Spleen (tissue), 11 donors: ENCODE measurements at regions not wholly inside any gene's neighbourhood (a gene's known extent, or its start where the extent isn't known, plus 50 kb on each side); places are given as distances from the start of the nearest gene placed in this dataset.

Experiments
- DNase-seq: peaks from one replicate; pipeline ENCODE4 v3.0.0-alpha.2; 2020
- H3K27ac ChIP-seq, 8 donors: fragments of 200-600 bp; sonication (generic) in 7 of 8; 1 replicate in 4 of 8; 2 replicates in 4 of 8; pipeline versions ENCODE4 v1.5.0 to v1.8.0; 2016 to 2021; ENCODE audit warnings: inconsistent platforms in 4 of 8, mild to moderate bottlenecking in 4 of 8, moderate library complexity in 1 of 8
- H3K27me3 ChIP-seq, 7 donors: fragments of 200-600 bp; sonication (generic) in 6 of 7; replicated peaks in 1 of 7; 1 replicate in 4 of 7; 2 replicates in 3 of 7; pipeline versions ENCODE4 v1.5.0 to v1.8.0; 2016 to 2021; ENCODE audit warnings: inconsistent platforms in 3 of 7, mild to moderate bottlenecking in 1 of 7
- H3K36me3 ChIP-seq, 6 donors: fragments of 200-600 bp; sonication (generic) in 5 of 6; 1 replicate in 4 of 6; 2 replicates in 2 of 6; pipeline versions ENCODE4 v1.5.0 to v1.8.0; 2016 to 2021; ENCODE audit warnings: inconsistent platforms in 2 of 6
- H3K4me1 ChIP-seq, 6 donors: fragments of 200-600 bp; sonication (generic) in 5 of 6; 1 replicate in 3 of 6; 2 replicates in 3 of 6; pipeline versions ENCODE4 v1.5.0 to v1.8.0; 2016 to 2021; ENCODE audit warnings: inconsistent platforms in 3 of 6
- H3K4me3 ChIP-seq, 8 donors: fragments of 200-600 bp; sonication (generic) in 7 of 8; 1 replicate in 4 of 8; 2 replicates in 4 of 8; pipeline versions ENCODE4 v1.5.0 to v1.8.0; 2016 to 2021; ENCODE audit warnings: inconsistent platforms in 4 of 8, mild to moderate bottlenecking in 4 of 8, moderate library complexity in 2 of 8
- H3K9me3 ChIP-seq, 8 donors: fragments of 200-600 bp; sonication (generic) in 7 of 8; 1 replicate in 4 of 8; 2 replicates in 4 of 8; pipeline versions ENCODE4 v1.5.0 to v1.8.0; 2016 to 2021; ENCODE audit warnings: inconsistent platforms in 4 of 8
- POLR2A ChIP-seq, 3 donors: fragments of 450-650 bp; IDR thresholded peaks; one replicate each; pipeline ENCODE4 v1.5.1; 2017; ENCODE audit warnings: antibody characterized with exemption in 3 of 3, mild to moderate bottlenecking in 1 of 3
- POLR2AphosphoS5 ChIP-seq, 3 donors: sonication (generic); formaldehyde crosslinking; IDR thresholded peaks; one replicate each; pipeline ENCODE4 v1.5.1; 2017; ENCODE audit warnings: antibody characterized with exemption in 3 of 3
- WGBS, 5 donors: extraction: QIAGEN DNeasy Blood & Tissue Kit in 3 of 5; methylation state at CpG; one replicate each; pipeline versions ENCODE4 v1.1.5 to v1.1.7; 2013 to 2018; 5-methylcytosine and 5-hydroxymethylcytosine counted together
- intact Hi-C: fragments of 100-400 bp; cut with DNase I; formaldehyde crosslinking; loops from one replicate; pipeline ENCODE4 v1.15.0; 2023; ENCODE audit warnings: low total_unique reads
- TF ChIP-seq, protein P1 (sequence below), 11 experiments: fragments of 200-600 bp in 7 of 11; fragments of 450-650 bp in 4 of 11; sonication (generic) in 4 of 11; IDR thresholded peaks in 8 of 11; conservative IDR thresholded peaks in 3 of 11; 1 replicate in 7 of 11; 2 replicates in 4 of 11; pipeline versions ENCODE4 v1.4.0 to v1.8.0; 2016 to 2021; ENCODE audit warnings: antibody characterized with exemption in 11 of 11, inconsistent platforms in 4 of 11, mild to moderate bottlenecking in 1 of 11
- donor health status: healthy with polysubstance abuse.
- donor health status: DM: no; HTN: no; CAD: no; lungs with moderate emphysema.
- donor health status: DM: no; HTN: no; CAD: no.
- donor health status: Bipolar disorder and iron deficiency.
- donor health status: healthy.
- donor health status: DM: no; HTN: no; CAD: no.
- donor health status: DM: yes; HTN: yes; CAD: no.

DNA sequence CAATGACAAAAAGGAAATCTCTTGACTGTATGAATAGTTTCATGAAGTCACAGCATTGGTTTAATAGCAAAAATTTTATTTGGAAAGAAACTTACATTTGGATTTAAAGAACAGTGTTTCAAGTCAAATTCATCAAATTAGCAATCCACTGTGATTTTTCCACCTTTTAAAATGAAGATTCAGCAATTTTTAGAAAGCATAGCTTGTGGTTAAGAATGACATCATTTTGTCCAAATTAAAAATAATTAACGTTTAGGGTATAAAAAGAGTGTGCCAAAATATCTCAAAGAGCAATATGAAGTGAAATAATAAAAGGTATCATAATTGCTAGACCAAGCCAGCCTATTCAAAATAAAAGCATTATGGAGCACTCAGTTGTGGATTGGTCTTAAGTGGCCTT is 114.6 kb downstream of the PAX1 start:
- Histone ChIP-seq H3K27me3 (no peaks in the 10 kb centered on the region), H3K9me3 (peaks cover 0 to 7% (median 2%) of the 10 kb centered on the region in 8 donors), H3K36me3 (no peaks in the 10 kb centered on the region), H3K4me3 (no peak overlapping the region), H3K27ac (no peak overlapping the region), H3K4me1 (no peaks in the 10 kb centered on the region)
- DNase-seq, result no peak
- 30 to 80% (median 55%) methylated on average over 1 of the region's 1 CpG for WGBS, 5 donors
- no peak for TF ChIP-seq POLR2A (IDR thresholded peaks at IDR 0.05)
- TF ChIP-seq, protein P1, sequence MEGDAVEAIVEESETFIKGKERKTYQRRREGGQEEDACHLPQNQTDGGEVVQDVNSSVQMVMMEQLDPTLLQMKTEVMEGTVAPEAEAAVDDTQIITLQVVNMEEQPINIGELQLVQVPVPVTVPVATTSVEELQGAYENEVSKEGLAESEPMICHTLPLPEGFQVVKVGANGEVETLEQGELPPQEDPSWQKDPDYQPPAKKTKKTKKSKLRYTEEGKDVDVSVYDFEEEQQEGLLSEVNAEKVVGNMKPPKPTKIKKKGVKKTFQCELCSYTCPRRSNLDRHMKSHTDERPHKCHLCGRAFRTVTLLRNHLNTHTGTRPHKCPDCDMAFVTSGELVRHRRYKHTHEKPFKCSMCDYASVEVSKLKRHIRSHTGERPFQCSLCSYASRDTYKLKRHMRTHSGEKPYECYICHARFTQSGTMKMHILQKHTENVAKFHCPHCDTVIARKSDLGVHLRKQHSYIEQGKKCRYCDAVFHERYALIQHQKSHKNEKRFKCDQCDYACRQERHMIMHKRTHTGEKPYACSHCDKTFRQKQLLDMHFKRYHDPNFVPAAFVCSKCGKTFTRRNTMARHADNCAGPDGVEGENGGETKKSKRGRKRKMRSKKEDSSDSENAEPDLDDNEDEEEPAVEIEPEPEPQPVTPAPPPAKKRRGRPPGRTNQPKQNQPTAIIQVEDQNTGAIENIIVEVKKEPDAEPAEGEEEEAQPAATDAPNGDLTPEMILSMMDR (IDR thresholded peaks at IDR 0.05 in 8 of 11, conservative IDR thresholded peaks at IDR 0.05 in 3 of 11), result no peak
- no peak for TF ChIP-seq POLR2AphosphoS5 (IDR thresholded peaks at IDR 0.05)
- intact Hi-C loops, result no loop called here

DNA sequence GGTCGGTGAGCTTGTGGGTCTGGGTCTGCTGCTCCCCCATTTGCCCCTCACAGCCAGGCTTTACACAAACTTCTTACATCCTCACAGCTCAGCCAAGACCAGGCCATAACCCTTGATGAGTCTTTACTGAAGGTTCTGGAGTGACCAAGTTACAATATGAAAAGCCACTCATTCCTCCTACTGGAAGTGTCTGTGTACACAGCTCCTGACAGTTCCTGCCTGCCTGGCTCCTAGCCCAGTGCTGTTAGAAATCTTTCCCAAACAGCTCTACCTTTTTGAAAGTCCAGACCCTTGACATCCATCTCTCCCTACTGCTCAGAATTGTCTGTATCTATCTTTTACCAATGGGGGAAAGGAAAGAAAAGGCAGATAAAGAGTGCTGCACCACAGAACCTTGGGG is 106.9 kb downstream of the PAX1 start:
- intact Hi-C loops, result no loop called here
- Histone ChIP-seq H3K4me3 (no peak overlapping the region), H3K36me3 (no peaks in the 10 kb centered on the region), H3K4me1 (no peaks in the 10 kb centered on the region), H3K27ac (no peak overlapping the region), H3K9me3 (no peaks in the 10 kb centered on the region), H3K27me3 (peaks cover 0 to 23% (median 0%) of the 10 kb centered on the region in 7 donors)
- TF ChIP-seq POLR2AphosphoS5 (IDR thresholded peaks at IDR 0.05), result no peak
- TF ChIP-seq, protein P1 (IDR thresholded peaks at IDR 0.05 in 8 of 11, conservative IDR thresholded peaks at IDR 0.05 in 3 of 11), result no peak
- no peak for TF ChIP-seq POLR2A (IDR thresholded peaks at IDR 0.05)
- DNase-seq, result no peak
- 50 to 83% (median 72%) methylated on average over 1 of the region's 1 CpG for WGBS, 5 donors

DNA sequence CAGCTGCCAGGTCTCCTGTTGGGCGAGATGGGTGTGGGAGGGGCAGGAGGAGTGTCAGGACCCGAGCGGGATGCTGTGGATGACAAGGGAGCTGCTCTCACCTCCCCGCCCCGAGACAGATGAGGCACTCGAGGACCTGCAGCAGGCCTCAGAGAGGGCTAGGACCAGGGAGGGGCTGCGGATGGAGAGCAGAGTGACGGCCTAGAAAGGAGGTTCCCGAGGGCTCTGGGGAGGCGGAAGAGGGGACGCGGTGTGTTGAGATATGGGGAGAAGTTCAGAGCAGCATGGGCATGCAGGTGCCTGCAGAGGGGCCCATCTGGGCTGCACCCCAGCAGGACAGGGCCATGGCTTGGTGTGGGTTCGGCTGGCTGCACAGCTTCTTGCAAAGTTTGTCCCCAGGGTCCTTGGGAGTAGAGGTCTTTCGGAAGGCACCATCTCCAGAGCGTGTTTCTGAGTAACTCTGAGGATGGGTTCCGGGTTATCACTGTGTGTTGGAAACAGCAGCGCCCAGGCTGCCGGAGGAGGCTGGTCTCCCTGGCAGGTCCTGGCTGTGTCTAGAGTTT is 104.6 kb downstream of the PAX1 start:
- 89 to 92% (median 91%) methylated on average over 17 to 18 of the region's 18 CpGs for WGBS, 5 donors
- Histone ChIP-seq H3K4me1 (no peaks in the 10 kb centered on the region), H3K27me3 (peaks cover 0 to 23% (median 0%) of the 10 kb centered on the region in 7 donors), H3K4me3 (no peak overlapping the region), H3K36me3 (no peaks in the 10 kb centered on the region), H3K9me3 (no peaks in the 10 kb centered on the region), H3K27ac (no peak overlapping the region)
- intact Hi-C loops, result no loop called here
- TF ChIP-seq POLR2A (IDR thresholded peaks at IDR 0.05) (no peak), POLR2AphosphoS5 (IDR thresholded peaks at IDR 0.05) (no peak)
- TF ChIP-seq, protein P1 (IDR thresholded peaks at IDR 0.05 in 8 of 11, conservative IDR thresholded peaks at IDR 0.05 in 3 of 11), result no peak
- no peak for DNase-seq

DNA sequence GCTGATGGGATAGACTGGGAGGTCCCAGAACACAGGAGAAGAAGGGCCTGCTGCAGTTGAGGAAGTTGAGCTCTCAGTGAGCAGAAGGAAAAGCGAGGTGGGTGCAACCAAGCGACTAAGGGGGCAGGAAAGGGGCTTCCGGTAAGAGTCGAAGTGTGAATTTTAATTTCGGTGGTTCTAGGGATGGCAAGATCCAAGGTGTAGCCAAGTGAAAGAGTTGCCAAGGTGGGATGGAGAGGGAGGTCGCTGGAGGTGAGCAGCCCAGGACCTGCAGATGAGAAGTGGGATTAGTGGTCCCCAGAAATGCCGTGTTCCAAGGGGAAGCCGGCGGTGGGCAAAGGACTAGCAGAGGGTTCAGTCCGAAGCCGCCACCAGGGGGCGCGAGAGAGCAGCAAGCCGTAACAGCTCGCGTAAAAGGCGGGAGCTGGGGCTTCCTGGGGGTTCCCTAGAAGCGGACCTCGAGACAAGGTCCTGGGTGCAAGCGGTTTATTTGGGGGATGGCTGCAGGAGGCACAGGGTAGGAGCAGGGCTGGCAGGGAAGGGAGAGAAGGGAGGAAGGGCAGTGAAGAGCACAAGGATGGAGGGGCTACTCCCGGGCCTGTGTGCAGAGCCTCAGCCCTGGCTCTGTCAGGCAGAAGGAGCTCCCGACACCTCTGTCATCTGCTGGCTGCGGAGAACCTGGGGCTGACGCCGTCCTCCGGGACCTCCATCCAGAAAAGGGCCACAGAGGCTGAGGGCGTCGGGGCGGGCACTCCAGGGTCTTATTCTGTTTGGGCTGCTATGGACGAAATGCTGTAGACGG is 103.6 kb downstream of the PAX1 start:
- Histone ChIP-seq H3K27ac (no peak overlapping the region), H3K27me3 (peaks cover 0 to 23% (median 0%) of the 10 kb centered on the region in 7 donors), H3K9me3 (no peaks in the 10 kb centered on the region), H3K4me1 (no peaks in the 10 kb centered on the region), H3K4me3 (no peak overlapping the region), H3K36me3 (no peaks in the 10 kb centered on the region)
- WGBS, 5 donors, result 43 to 48% (median 45%) methylated on average over 31 of the region's 31 CpGs
- DNase-seq, result peak; percentile 83
- intact Hi-C loops, result no loop called here
- TF ChIP-seq POLR2A (IDR thresholded peaks at IDR 0.05), result no peak
- TF ChIP-seq, protein P1 (IDR thresholded peaks at IDR 0.05 in 8 of 11, conservative IDR thresholded peaks at IDR 0.05 in 3 of 11), result peak in 9 of 11 experiments; percentile 21 to 74 (median 53)
